GM23338 (cell line): ENCODE measurements at regions not wholly inside any gene's neighbourhood (a gene's known extent, or its start where the extent isn't known, plus 50 kb on each side); places are given as distances from the start of the nearest gene placed in this dataset.

Source experiments
- CREB1 ChIP-seq: fragments of 250-450 bp; sonication (Bioruptor Pico); IDR thresholded peaks from 2 replicates; pipeline ENCODE4 v1.5.0; 2020; ENCODE audit warnings: low read depth, mild to moderate bottlenecking, moderate library complexity
- EZH2 ChIP-seq: fragments of 200-600 bp; sonication (generic); IDR thresholded peaks from one replicate; pipeline ENCODE4 v1.8.0; 2017; ENCODE audit warnings: antibody characterized with exemption, mild to moderate bottlenecking, low read depth; ENCODE audit not compliant: unreplicated experiment
- EZH2phosphoT487 ChIP-seq: fragments of 200-600 bp; sonication (generic); IDR thresholded peaks from one replicate; pipeline ENCODE4 v1.8.1; 2018; ENCODE audit warnings: antibody characterized with exemption; ENCODE audit not compliant: unreplicated experiment
- JUNB ChIP-seq: IDR thresholded peaks from one replicate; pipeline ENCODE4 v1.6.1; 2016; ENCODE audit warnings: antibody characterized with exemption; ENCODE audit not compliant: unreplicated experiment
- POLR2AphosphoS5 ChIP-seq: IDR thresholded peaks from 2 replicates; pipeline ENCODE4 v1.6.1; 2016; ENCODE audit warnings: antibody characterized with exemption, low read depth
- STAT1 ChIP-seq: IDR thresholded peaks from one replicate; pipeline ENCODE4 v1.6.1; 2016; ENCODE audit warnings: antibody characterized with exemption; ENCODE audit not compliant: unreplicated experiment
- ZNF331 ChIP-seq: fragments of 250-450 bp; sonication (Bioruptor Pico); IDR thresholded peaks from 2 replicates; pipeline ENCODE4 v1.5.0; 2020; ENCODE audit warnings: low read depth, mild to moderate bottlenecking, moderate library complexity
- TF ChIP-seq, protein P1 (sequence below), 2 experiments: fragments of 200-600 bp in 1 of 2; sonication (generic) in 1 of 2; conservative IDR thresholded peaks; 2 replicates each; pipeline versions ENCODE4 v1.5.1 to v1.6.1; 2016 to 2017; ENCODE audit warnings: antibody characterized with exemption in 2 of 2, low read depth in 2 of 2, mild to moderate bottlenecking in 2 of 2, moderate library complexity in 1 of 2
- TF ChIP-seq, protein P2 (sequence below): IDR thresholded peaks from one replicate; pipeline ENCODE4 v1.6.1; 2018; ENCODE audit warnings: antibody characterized with exemption; ENCODE audit not compliant: unreplicated experiment
- TF ChIP-seq, protein P3 (sequence below): IDR thresholded peaks from 2 replicates; pipeline ENCODE4 v1.6.1; 2016; ENCODE audit warnings: antibody characterized with exemption

DNA sequence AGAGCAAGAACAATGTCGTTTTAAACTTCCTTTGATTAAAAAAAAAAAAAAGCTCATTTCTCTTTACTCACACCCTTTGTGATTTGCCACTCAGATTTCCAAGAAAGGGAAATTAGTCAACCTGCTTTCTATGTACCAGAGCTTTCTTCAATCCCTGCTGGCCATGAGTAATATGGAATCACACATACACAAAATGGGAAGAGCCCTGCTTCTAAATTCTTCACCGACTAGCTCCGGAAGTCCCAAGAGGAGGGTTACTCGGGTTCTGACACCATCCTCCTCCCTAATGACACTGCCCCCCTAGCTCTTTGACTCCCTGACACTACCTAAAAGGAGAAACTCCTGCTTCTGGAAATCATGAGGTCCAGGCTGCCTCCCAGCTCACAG lies 81.8 kb upstream of the SFMBT2 start:
- TF ChIP-seq POLR2AphosphoS5, result no peak
- TF ChIP-seq ZNF331, result no peak
- TF ChIP-seq, protein P1, sequence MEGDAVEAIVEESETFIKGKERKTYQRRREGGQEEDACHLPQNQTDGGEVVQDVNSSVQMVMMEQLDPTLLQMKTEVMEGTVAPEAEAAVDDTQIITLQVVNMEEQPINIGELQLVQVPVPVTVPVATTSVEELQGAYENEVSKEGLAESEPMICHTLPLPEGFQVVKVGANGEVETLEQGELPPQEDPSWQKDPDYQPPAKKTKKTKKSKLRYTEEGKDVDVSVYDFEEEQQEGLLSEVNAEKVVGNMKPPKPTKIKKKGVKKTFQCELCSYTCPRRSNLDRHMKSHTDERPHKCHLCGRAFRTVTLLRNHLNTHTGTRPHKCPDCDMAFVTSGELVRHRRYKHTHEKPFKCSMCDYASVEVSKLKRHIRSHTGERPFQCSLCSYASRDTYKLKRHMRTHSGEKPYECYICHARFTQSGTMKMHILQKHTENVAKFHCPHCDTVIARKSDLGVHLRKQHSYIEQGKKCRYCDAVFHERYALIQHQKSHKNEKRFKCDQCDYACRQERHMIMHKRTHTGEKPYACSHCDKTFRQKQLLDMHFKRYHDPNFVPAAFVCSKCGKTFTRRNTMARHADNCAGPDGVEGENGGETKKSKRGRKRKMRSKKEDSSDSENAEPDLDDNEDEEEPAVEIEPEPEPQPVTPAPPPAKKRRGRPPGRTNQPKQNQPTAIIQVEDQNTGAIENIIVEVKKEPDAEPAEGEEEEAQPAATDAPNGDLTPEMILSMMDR (conservative IDR thresholded peaks at IDR 0.05; ENCODE audit: low read depth in 2 of 2), result no peak
- TF ChIP-seq, protein P2, sequence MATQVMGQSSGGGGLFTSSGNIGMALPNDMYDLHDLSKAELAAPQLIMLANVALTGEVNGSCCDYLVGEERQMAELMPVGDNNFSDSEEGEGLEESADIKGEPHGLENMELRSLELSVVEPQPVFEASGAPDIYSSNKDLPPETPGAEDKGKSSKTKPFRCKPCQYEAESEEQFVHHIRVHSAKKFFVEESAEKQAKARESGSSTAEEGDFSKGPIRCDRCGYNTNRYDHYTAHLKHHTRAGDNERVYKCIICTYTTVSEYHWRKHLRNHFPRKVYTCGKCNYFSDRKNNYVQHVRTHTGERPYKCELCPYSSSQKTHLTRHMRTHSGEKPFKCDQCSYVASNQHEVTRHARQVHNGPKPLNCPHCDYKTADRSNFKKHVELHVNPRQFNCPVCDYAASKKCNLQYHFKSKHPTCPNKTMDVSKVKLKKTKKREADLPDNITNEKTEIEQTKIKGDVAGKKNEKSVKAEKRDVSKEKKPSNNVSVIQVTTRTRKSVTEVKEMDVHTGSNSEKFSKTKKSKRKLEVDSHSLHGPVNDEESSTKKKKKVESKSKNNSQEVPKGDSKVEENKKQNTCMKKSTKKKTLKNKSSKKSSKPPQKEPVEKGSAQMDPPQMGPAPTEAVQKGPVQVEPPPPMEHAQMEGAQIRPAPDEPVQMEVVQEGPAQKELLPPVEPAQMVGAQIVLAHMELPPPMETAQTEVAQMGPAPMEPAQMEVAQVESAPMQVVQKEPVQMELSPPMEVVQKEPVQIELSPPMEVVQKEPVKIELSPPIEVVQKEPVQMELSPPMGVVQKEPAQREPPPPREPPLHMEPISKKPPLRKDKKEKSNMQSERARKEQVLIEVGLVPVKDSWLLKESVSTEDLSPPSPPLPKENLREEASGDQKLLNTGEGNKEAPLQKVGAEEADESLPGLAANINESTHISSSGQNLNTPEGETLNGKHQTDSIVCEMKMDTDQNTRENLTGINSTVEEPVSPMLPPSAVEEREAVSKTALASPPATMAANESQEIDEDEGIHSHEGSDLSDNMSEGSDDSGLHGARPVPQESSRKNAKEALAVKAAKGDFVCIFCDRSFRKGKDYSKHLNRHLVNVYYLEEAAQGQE, result no peak
- no peak for TF ChIP-seq JUNB
- no peak for TF ChIP-seq EZH2phosphoT487
- no peak for TF ChIP-seq EZH2
- TF ChIP-seq CREB1 (CRISPR knock-in tag), result no peak
- no peak for TF ChIP-seq STAT1
- TF ChIP-seq, protein P3, sequence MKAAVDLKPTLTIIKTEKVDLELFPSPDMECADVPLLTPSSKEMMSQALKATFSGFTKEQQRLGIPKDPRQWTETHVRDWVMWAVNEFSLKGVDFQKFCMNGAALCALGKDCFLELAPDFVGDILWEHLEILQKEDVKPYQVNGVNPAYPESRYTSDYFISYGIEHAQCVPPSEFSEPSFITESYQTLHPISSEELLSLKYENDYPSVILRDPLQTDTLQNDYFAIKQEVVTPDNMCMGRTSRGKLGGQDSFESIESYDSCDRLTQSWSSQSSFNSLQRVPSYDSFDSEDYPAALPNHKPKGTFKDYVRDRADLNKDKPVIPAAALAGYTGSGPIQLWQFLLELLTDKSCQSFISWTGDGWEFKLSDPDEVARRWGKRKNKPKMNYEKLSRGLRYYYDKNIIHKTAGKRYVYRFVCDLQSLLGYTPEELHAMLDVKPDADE, result no peak
